Karpas-422 (cell line): ENCODE measurements at regions not wholly inside any gene's neighbourhood (a gene's known extent, or its start where the extent isn't known, plus 50 kb on each side); places are given as distances from the start of the nearest gene placed in this dataset.

Experiments used
- DNase-seq: peaks from one replicate; pipeline ENCODE4 v3.0.0-alpha.2; 2015
- H2AFZ ChIP-seq: fragments of 200-600 bp; sonication (generic); 2 replicates; pipeline ENCODE4 v1.6.1; 2014; ENCODE audit warnings: antibody characterized with exemption, low read length, mixed read lengths
- H3K27ac ChIP-seq: fragments of 200-600 bp; sonication (generic); 2 replicates; pipeline ENCODE4 v1.5.1; 2014; ENCODE audit warnings: mild to moderate bottlenecking, low read length, moderate library complexity
- H3K27me3 ChIP-seq: fragments of 200-600 bp; sonication (generic); 2 replicates; pipeline ENCODE4 v1.6.1; 2014; ENCODE audit warnings: low read length, mixed read lengths
- H3K36me3 ChIP-seq: fragments of 200-600 bp; sonication (generic); 2 replicates; pipeline ENCODE4 v1.6.1; 2014; ENCODE audit warnings: low read length, mixed read lengths; ENCODE audit not compliant: insufficient read depth
- H3K4me1 ChIP-seq: fragments of 200-600 bp; sonication (generic); 2 replicates; pipeline ENCODE4 v1.6.1; 2014; ENCODE audit warnings: mild to moderate bottlenecking, low read length, mixed read lengths
- H3K4me2 ChIP-seq: fragments of 200-600 bp; sonication (generic); 2 replicates; pipeline ENCODE4 v1.6.1; 2014; ENCODE audit warnings: low read length, low read depth, mild to moderate bottlenecking; ENCODE audit not compliant: poor library complexity, severe bottlenecking
- H3K4me3 ChIP-seq: fragments of 200-600 bp; sonication (generic); 2 replicates; pipeline ENCODE4 v1.5.1; 2014; ENCODE audit warnings: mild to moderate bottlenecking, antibody characterized with exemption, low read length, mixed read lengths
- H3K79me2 ChIP-seq: fragments of 200-600 bp; sonication (generic); 2 replicates; pipeline ENCODE4 v1.6.1; 2014; ENCODE audit warnings: mild to moderate bottlenecking, low read length, mixed read lengths
- H3K9ac ChIP-seq: fragments of 200-600 bp; sonication (generic); 2 replicates; pipeline ENCODE4 v1.6.0; 2014; ENCODE audit warnings: low read length
- H3K9me2 ChIP-seq: fragments of 200-600 bp; sonication (generic), shearing (Covaris generic); replicated peaks from 2 replicates; pipeline ENCODE4 v1.6.0; 2014; ENCODE audit warnings: mild to moderate bottlenecking, low read length, moderate library complexity; ENCODE audit not compliant: insufficient read depth
- H3K9me3 ChIP-seq: fragments of 300-700, 200-600 bp; sonication (generic); 2 replicates; pipeline ENCODE4 v1.6.1; 2014; ENCODE audit warnings: low read length, mixed read lengths
- H4K20me1 ChIP-seq: fragments of 200-600 bp; sonication (generic); 2 replicates; pipeline ENCODE4 v1.6.1; 2014; ENCODE audit warnings: mild to moderate bottlenecking, antibody characterized with exemption, low read length, low read depth; ENCODE audit not compliant: insufficient read depth

DNA sequence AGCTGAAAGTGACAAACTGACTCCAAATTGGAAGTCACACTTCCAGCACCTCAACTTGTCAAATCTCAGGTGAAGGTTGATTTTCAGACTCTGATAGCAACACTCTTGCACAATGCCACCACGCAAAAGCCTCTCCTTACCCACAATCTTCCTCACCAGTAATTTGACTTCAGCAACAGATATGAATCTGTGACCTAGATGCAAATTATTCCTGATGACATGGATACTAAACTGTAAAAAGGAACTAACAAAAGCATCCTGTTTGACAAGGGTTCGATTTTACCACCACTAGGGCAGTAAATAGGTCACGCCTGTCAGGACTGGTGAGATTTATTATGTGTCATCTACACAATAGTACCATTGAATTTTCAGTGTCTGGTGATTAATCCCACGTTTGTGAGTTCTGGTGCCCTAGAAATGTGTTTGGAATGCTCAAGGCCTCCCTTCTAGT, 134.4 kb upstream of the COL21A1 start:
- Histone ChIP-seq H3K9ac (no peak overlapping the region), H3K9me3 (no peaks in the 10 kb centered on the region), H3K27me3 (no peaks in the 10 kb centered on the region), H3K4me3 (no peak overlapping the region), H3K4me2 (no peak overlapping the region), H3K79me2 (no peaks in the 10 kb centered on the region), H3K27ac (no peak overlapping the region), H4K20me1 (no peaks in the 10 kb centered on the region), H2AFZ (no peak overlapping the region), H3K4me1 (peaks cover 18% of the 10 kb centered on the region), H3K9me2 (no peaks in the 10 kb centered on the region), H3K36me3 (no peaks in the 10 kb centered on the region)
- peak; percentile 52 for DNase-seq

GRCh38 chr6:56380476-56380875, 133.1 kb upstream of the COL21A1 start:
- no peak overlapping the region for H3K4me3 ChIP-seq
- H3K79me2 ChIP-seq, result no peaks in the 10 kb centered on the region
- H2AFZ ChIP-seq, result no peak overlapping the region
- H3K36me3 ChIP-seq, result no peaks in the 10 kb centered on the region
- no peak for DNase-seq
- H3K27ac ChIP-seq, result no peak overlapping the region
- no peaks in the 10 kb centered on the region for H3K9me2 ChIP-seq
- no peaks in the 10 kb centered on the region for H4K20me1 ChIP-seq
- H3K9me3 ChIP-seq, result no peaks in the 10 kb centered on the region
- H3K9ac ChIP-seq, result no peak overlapping the region
- no peaks in the 10 kb centered on the region for H3K27me3 ChIP-seq
- H3K4me2 ChIP-seq, result no peak overlapping the region
- H3K4me1 ChIP-seq, result peaks cover 11% of the 10 kb centered on the region

DNA sequence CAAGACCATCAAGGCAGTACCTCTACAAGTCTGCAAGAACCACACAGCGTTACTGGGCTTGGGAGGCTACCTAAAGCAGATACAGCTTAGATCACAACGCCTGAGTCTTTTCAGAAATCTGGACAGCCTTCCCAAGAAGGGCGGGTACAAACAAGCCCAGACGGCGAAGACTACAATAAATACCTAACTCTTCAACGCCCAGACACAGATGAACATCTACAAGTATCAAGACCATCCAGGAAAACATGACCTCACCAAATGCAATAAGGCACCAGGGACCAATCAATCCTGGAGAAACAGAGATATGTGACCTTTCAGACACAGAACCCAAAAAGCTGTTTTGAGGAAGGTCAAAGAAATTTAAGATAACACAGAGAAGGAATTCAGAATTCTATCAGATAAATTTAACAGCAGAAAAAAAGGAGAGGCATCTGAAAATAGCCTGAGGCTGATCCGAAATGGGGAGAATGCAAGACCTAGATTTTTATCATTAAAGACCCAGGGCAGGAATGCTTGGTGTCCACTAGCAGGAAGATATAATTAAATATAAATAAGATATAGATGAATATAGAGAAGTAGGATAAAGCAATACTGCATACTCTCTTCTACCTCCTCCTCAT, 131.7 kb upstream of the COL21A1 start:
- H2AFZ ChIP-seq, result no peak overlapping the region
- no peaks in the 10 kb centered on the region for H3K9me3 ChIP-seq
- H3K4me3 ChIP-seq, result no peak overlapping the region
- peaks cover 11% of the 10 kb centered on the region for H3K4me1 ChIP-seq
- DNase-seq, result no peak
- no peaks in the 10 kb centered on the region for H3K79me2 ChIP-seq
- no peaks in the 10 kb centered on the region for H3K27me3 ChIP-seq
- H3K4me2 ChIP-seq, result no peak overlapping the region
- no peaks in the 10 kb centered on the region for H3K9me2 ChIP-seq
- no peaks in the 10 kb centered on the region for H3K36me3 ChIP-seq
- no peak overlapping the region for H3K9ac ChIP-seq
- H4K20me1 ChIP-seq, result no peaks in the 10 kb centered on the region
- H3K27ac ChIP-seq, result no peak overlapping the region

DNA sequence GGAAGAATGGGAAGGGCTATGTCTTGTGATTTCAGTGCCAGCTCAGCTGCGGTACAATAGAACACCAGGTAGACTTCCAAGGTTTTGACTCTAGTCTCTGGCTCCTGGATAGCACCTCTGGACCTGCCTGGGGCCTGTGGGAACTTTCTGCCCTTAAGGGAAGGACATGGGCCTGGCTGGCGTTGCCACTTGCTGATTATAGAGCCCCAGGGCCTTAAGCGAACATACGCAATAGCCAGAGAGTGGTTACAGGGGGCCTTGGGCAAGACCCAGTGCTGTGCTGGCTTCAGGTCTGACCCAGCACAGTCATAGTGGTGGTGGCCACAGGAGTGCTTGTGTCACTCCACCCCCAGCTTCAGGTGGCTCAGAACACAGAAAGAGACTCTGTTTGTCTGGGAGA, 131.1 kb upstream of the COL21A1 start:
- Histone ChIP-seq H3K27ac (no peak overlapping the region), H4K20me1 (no peaks in the 10 kb centered on the region), H3K9me2 (no peaks in the 10 kb centered on the region), H3K9me3 (no peaks in the 10 kb centered on the region), H3K4me3 (no peak overlapping the region), H3K9ac (no peak overlapping the region), H3K27me3 (no peaks in the 10 kb centered on the region), H3K79me2 (no peaks in the 10 kb centered on the region), H3K4me1 (peaks cover 11% of the 10 kb centered on the region), H3K36me3 (no peaks in the 10 kb centered on the region), H3K4me2 (no peak overlapping the region), H2AFZ (no peak overlapping the region)
- no peak for DNase-seq

DNA sequence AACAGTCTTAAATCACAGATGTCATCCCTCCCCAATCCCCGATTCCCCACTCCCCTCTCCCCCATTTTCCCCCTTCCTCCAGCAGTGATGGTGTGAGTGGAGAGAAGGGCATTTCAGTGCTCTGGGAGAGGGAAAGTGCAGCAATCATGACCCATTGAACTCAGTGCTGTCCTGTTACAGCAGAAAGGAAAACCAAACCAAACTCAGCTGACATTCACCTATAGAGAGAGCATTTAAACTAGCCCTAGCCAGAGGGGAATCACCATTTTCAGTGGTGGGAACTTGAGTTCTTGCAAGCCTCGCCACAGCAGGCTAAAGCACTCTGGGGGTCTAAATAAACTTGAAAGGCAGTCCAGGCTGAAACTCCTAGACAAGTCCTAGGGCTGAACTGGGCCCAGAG, 129.9 kb upstream of the COL21A1 start:
- no peaks in the 10 kb centered on the region for H3K9me3 ChIP-seq
- no peaks in the 10 kb centered on the region for H3K79me2 ChIP-seq
- no peaks in the 10 kb centered on the region for H3K9me2 ChIP-seq
- H3K36me3 ChIP-seq, result no peaks in the 10 kb centered on the region
- H4K20me1 ChIP-seq, result no peaks in the 10 kb centered on the region
- H3K4me3 ChIP-seq, result no peak overlapping the region
- H3K27me3 ChIP-seq, result no peaks in the 10 kb centered on the region
- no peak overlapping the region for H3K9ac ChIP-seq
- no peak overlapping the region for H2AFZ ChIP-seq
- peaks cover 9% of the 10 kb centered on the region for H3K4me1 ChIP-seq
- H3K27ac ChIP-seq, result no peak overlapping the region
- no peak overlapping the region for H3K4me2 ChIP-seq
- DNase-seq, result no peak

- H3K4me1 ChIP-seq, result peaks cover 7% of the 10 kb centered on the region
- no peak overlapping the region for H3K9ac ChIP-seq
- no peak overlapping the region for H3K4me3 ChIP-seq
- no peaks in the 10 kb centered on the region for H3K9me3 ChIP-seq
- no peaks in the 10 kb centered on the region for H3K9me2 ChIP-seq
- no peak overlapping the region for H3K27ac ChIP-seq
- no peak for DNase-seq
- H4K20me1 ChIP-seq, result no peaks in the 10 kb centered on the region
- 0 out of 2 replicates have a peak overlapping the region, but pooled peaks have one; percentile 53 for H2AFZ ChIP-seq
- no peaks in the 10 kb centered on the region for H3K27me3 ChIP-seq
- no peak overlapping the region for H3K4me2 ChIP-seq
- H3K79me2 ChIP-seq, result no peaks in the 10 kb centered on the region
- no peaks in the 10 kb centered on the region for H3K36me3 ChIP-seq
These were observed 128.4 kb upstream of the COL21A1 start for GRCh38 chr6:56375806-56376205.

DNA sequence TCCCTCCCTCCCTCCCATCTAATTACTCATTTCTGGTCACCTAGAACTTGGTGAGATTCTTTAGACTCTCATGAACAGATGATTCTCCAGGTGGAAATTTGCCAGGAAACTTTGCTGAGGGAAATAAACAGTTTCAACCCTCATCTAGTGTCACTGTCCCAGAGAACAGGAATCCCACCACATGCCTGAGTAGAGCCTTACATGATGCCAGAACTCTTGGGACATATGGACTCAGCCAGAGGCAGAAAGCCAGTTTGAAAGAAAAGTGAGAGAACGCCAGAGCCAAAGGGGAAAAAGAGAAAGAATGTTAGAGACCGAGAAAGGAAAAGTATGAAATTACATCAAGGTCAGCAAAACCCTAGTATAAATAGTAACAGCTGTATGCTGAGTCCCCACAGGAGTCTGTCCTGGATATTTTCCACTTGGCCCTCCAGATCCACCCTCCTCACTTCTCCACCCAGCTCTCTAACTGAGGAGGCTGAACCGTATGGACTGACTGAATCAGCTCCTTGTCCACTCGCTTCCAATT, 127.5 kb upstream of the COL21A1 start:
- Histone ChIP-seq H3K79me2 (no peaks in the 10 kb centered on the region), H3K27me3 (no peaks in the 10 kb centered on the region), H3K4me1 (peaks cover 15% of the 10 kb centered on the region), H3K36me3 (no peaks in the 10 kb centered on the region), H2AFZ (peak overlapping the region; percentile 53; the same call in 1 of the 2 replicates), H3K4me2 (no peak overlapping the region), H3K27ac (no peak overlapping the region), H3K9ac (no peak overlapping the region), H3K9me3 (no peaks in the 10 kb centered on the region), H4K20me1 (no peaks in the 10 kb centered on the region), H3K4me3 (no peak overlapping the region), H3K9me2 (no peaks in the 10 kb centered on the region)
- no peak for DNase-seq

DNA sequence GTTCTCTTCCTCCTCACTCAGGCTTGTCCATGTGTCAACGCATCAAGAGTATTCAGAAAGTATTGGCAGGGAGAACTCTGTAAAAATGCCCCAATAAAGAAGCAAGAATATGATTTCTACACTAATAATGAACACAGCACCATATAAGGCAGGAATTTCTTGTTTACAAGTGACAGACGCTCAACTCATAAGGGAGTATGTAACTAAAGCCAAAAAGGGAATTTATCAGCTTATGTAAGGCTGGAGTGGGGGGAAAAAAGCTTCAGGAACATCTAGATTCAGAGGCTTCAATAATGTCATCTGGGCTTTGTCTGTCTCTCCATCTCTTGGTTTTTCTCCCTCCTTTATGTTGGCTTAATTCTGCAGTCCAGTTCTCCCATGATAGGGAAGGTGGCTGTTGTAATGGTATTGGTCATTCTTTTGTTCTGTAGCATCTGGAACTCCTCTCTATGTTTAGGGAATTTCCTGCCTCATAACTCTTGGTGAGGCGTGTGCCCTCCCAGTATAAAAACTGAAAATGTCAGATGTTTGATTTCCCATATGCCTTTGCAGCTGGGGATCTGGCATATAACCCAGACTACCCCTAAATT, 125.1 kb upstream of the COL21A1 start:
- H3K36me3 ChIP-seq, result no peaks in the 10 kb centered on the region
- H3K9ac ChIP-seq, result no peak overlapping the region
- H4K20me1 ChIP-seq, result no peaks in the 10 kb centered on the region
- H3K4me2 ChIP-seq, result no peak overlapping the region
- no peak overlapping the region for H2AFZ ChIP-seq
- H3K9me2 ChIP-seq, result no peaks in the 10 kb centered on the region
- no peak overlapping the region for H3K27ac ChIP-seq
- no peaks in the 10 kb centered on the region for H3K27me3 ChIP-seq
- H3K9me3 ChIP-seq, result no peaks in the 10 kb centered on the region
- H3K4me3 ChIP-seq, result no peak overlapping the region
- H3K4me1 ChIP-seq, result peaks cover 15% of the 10 kb centered on the region
- no peak for DNase-seq
- H3K79me2 ChIP-seq, result no peaks in the 10 kb centered on the region
